ENCODE measurements at regions not wholly inside any gene's neighbourhood (a gene's known extent, or its start where the extent isn't known, plus 50 kb on each side); places are given as distances from the start of the nearest gene placed in this dataset.
"Not testable (repeated sequence)": the region's sequence is repeated elsewhere in the genome, so short reads cannot be mapped to it uniquely, and the experiment has no call there.

GRCh38 chr12:91882910-91883309 lies 262.7 kb downstream of the BTG1 start:
- no peak for DNase-seq

GRCh38 chr12:91880528-91880927 lies 265.1 kb downstream of the BTG1 start:
- DNase-seq: no peak

GRCh38 chr12:91877456-91878235 lies 268.0 kb downstream of the BTG1 start:
- DNase-seq: no peak

GRCh38 chr12:91877022-91877421 lies 268.6 kb downstream of the BTG1 start:
- no peak for DNase-seq

- DNase-seq: not testable (repeated sequence)
Observed at GRCh38 chr12:91875671-91876070, 270.0 kb downstream of the BTG1 start.

GRCh38 chr12:91874086-91874865 lies 271.4 kb downstream of the BTG1 start:
- DNase-seq: no peak

GRCh38 chr12:91871751-91872150 lies 273.9 kb downstream of the BTG1 start:
- DNase-seq: no peak

- no peak for DNase-seq
Observed at GRCh38 chr12:91870872-91871707, 274.6 kb downstream of the BTG1 start.

GRCh38 chr12:91868054-91868453 lies 277.6 kb downstream of the BTG1 start:
- no peak for DNase-seq

- no peak for DNase-seq
Observed at GRCh38 chr12:91866566-91866965, 279.1 kb downstream of the BTG1 start.

- no peak for DNase-seq
Observed at GRCh38 chr12:91863702-91864101, 281.9 kb downstream of the BTG1 start.

GRCh38 chr12:91861554-91861953 lies 284.1 kb downstream of the BTG1 start:
- no peak for DNase-seq

GRCh38 chr12:91859347-91859746 lies 286.3 kb downstream of the BTG1 start:
- DNase-seq: no peak

GRCh38 chr12:91857813-91858542 lies 287.7 kb downstream of the BTG1 start:
- no peak for DNase-seq

GRCh38 chr12:91854725-91855124 lies 290.9 kb downstream of the BTG1 start:
- no peak for DNase-seq

- DNase-seq: no peak
Observed at GRCh38 chr12:91853350-91854127, 292.1 kb downstream of the BTG1 start.

GRCh38 chr12:91852634-91853033 lies 293.0 kb downstream of the BTG1 start:
- no peak for DNase-seq

- DNase-seq: no peak
Observed at GRCh38 chr12:91851741-91852477, 293.7 kb downstream of the BTG1 start.

- DNase-seq: no peak
Observed at GRCh38 chr12:91846466-91847055, 299.1 kb downstream of the BTG1 start.

GRCh38 chr12:91845365-91845764 lies 300.3 kb downstream of the BTG1 start:
- DNase-seq: no peak

GRCh38 chr12:91841822-91842221 lies 303.8 kb downstream of the BTG1 start:
- no peak for DNase-seq
